HG02973 (cell line): ENCODE measurements at regions not wholly inside any gene's neighbourhood (a gene's known extent, or its start where the extent isn't known, plus 50 kb on each side); places are given as distances from the start of the nearest gene placed in this dataset.
"Not testable (repeated sequence)": the region's sequence is repeated elsewhere in the genome, so short reads cannot be mapped to it uniquely, and the experiment has no call there.

Experiments
- ATAC-seq: cut with Tn5 transposase; IDR thresholded peaks from one replicate; pipeline ENCODE4 v1.9.1; 2021; ENCODE audit warnings: moderate library complexity; ENCODE audit not compliant: unreplicated experiment

DNA sequence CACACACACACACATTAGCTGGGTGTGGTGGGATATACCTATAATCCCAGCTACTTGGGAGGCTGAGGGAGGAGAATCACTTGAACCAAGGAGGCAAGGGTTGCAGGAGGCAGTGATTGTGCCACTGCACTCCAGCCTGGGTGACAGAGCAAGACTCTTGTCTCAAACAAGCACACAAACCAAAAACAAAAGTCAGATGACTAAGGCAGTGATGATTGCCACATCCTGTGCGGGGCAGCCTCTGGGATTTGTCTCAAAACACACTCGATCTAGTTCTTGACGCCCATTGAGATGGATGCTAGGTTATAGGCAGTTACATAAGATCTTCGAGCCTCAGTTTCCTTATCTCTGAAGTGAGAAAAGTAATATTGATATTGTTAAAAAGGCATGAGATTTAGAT lies 57.8 kb upstream of the NBPF8 start:
- ATAC-seq: not testable (repeated sequence)

DNA sequence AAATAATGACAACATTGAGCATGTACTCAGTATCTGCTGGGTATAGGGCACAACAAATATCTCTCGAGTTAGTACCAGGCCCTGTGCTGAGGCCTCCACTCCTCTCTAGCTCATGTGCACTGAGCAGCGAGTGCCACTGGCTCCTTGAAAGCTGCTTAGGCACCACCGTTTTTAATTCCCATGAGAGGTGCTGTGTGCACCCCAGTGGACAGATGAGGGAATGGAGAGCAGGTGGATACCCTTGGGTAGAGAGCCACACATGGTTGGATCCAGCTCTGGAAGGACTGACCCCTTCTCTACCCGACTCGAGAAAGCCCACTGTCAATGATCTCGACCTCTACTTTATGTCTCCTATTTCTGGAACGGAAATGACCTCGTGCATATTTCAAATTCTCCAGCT lies 58.7 kb upstream of the NBPF8 start:
- not testable (repeated sequence) for ATAC-seq

DNA sequence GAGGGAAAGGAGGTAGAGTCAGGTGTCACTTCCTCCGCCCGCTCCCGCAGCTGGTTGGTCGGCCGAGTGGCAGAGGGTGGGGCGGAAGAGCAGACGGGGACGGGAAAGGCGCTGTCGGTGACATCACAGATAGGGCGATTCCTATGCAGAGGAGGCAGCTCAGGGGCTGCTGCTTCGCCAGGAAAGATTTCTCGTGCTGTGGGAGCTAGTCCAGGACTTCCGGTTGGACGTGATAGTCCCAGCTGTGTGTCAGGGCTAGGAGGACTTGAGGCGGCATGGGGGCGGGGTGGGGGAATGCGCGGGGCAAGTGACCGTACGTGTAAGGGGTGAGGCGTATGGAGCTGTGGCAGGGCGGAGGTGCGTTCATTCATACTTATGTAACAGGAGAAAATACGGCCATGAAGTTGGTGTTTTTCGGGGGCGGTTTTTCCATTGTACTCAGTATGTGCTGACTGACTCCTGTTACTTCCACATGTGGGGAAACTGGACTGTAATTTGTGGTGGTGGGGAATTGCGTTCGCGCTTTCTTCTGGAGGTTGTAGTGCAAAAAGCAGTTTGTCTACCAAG lies 60.1 kb upstream of the NBPF8 start:
- ATAC-seq: peak; percentile 67

DNA sequence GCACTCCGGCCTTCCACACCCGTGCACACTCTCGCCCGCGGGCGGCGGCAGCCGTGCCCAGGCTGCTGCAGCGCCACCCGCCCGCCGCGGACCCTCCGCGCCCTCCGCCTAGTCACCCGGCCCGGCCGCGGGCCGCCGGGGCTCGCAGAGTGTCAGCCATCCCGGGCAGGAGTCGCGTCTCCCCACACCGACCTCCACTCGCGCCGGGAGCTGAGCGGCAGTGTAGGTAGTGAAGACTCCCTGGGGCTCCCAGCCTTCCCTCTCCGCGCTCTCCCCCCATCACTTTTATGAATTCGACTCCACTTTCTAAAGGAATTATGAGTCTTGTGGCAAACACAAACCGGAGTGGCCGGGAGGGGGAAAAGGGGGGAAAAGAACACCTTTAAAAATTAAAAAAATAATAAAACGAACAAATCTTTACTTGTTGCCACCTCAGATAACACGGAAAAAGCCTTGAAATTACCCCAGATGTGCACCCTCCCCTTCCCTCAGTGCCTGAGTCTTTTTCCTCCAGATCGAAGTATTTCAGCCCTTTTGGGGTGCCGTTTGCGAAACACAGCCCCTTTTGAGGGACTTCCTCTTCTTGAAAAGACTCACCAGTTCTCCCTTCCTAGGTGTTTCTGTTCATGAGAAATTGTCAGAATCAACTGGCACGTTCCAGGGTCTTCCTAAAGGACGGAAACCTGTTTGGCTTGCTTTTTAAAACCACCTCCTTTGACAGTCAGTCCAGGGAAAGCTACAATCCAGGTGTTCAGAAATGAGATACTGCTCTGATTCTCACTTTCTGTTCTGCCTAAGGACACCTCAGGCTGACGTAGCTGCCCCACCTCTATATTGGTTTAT lies 72.4 kb upstream of the NBPF8 start:
- ATAC-seq: not testable (repeated sequence)

DNA sequence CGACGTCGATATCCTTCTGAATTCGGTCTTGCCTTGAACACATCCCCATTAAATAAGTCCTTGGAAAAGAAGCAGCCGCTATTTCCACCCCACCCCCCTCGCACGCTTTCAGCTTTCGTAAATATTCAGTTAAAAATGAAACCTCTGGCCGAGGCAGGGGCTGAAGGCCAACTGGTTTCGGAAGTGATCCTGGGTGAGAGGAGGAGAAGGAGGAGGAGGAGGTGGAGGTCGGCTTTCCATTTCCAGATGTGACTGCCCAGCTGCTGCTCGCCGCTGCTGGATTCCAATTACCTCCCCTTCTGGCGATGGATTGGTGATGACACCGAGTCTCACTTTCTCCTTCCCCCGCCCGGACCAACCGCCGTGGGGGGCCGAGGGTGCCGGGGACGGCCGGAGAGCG lies 73.1 kb upstream of the NBPF8 start:
- not testable (repeated sequence) for ATAC-seq

DNA sequence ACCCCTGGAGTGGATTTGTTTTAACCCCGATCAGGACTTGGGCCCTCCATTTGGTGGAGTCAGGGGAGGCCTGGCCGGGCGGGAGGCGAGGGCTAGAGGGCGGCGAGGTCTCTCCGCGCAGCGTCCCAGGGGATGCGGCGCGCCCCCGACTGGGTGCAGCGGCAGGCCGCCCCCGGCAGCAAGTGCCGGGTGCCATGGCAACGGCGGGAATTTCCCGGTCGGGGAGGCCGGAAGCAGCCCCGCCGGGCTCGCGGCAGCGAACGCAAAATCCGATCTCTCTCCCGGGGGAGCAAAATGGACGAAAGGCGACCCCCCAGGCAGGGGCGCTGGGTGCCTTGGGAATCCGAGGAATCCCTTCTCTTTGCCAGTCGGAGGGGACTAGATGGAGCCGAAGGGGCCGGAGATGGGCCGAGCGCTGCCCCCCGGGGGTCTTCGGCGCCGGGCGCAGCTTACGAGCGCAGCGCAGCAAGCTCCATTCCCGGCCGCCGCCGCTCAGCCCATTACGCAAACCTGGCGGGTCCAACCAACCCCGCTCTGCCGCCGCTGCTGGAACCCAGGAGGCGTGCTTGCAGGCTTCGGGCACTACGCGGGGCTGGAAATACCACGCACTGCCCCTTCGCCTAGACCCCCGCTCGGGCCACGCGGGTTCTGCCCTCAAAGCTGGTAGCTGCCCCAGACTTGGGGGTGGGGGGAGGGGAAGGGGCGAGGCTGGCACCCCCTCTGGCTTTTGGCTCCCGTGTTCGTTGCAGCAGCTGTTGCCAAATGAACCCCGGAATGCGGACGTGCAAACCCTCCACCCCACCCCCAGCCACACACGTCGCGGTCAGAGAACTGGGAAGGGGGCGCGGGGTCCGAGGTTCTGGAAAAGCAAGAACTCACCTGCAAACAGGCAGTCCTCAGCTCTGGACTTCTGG lies 73.7 kb upstream of the NBPF8 start:
- ATAC-seq: not testable (repeated sequence)

DNA sequence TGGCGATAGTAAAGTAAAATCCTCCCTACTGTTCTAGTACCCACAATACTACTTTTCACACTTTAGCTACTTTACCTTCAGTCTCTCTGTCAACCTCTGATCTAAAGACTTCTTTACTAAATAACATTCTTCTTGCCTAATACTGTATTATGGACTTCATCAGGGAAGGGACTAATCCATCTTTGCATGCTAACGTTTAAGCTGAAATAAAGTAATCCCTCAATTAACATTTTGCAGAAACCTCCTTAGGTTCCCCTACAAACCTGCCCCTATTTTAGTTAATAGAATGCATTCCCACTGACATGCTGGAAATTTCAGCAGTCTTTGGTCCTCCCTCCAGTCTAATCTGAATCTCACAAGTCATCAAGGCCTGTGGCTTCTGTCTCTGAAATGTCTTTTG lies 99.1 kb upstream of the NBPF8 start:
- ATAC-seq: not testable (repeated sequence)

DNA sequence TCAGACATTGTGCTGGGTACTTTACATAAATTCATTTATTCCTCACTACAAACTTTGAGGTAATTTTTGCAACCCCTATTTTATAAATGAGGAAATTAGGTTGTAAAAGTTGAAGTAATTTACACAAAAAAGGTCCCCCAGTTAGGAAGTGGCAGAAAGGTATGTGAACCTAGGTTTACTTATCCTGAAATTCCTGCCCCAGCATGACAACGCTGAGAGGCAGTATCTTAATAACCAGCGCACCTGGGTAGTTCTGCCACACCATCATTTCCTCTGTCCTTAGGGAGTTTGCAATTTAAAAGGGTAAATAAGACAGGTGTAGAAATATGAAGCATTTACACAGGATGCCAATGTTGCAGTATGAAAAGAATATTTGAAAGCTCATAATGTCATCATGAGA lies 102.9 kb upstream of the NBPF8 start:
- ATAC-seq: not testable (repeated sequence)

DNA sequence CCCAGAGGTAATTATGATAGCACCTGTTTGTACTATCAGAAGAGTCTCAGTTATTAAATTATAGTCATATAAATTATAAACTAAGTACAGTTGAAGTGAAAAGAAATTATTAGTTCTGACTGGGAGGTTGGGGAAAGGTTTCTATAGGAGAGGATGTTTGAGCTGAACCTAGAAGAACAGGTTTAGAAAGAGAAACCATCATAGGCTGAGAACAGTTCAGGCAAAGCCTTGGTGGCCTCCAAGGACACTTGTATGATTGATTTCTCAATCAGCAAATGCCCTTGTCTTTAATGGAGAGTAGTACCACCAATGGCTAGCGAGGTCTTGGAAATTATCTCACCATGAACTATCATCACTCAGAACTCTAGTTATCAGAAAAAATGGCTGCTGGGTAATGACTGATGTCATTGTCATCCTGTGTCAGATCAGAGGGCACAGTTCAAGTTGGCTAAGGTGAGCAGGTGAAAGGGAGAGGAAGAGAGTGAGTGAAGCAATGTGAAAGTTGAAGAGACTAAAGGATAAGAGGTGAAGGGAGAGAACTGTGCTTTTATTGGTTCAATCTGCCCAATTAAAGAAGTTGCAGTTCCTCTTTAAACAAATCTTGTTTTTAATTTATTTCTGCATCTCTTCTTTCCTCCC lies 105.8 kb upstream of the NBPF8 start:
- ATAC-seq: not testable (repeated sequence)

DNA sequence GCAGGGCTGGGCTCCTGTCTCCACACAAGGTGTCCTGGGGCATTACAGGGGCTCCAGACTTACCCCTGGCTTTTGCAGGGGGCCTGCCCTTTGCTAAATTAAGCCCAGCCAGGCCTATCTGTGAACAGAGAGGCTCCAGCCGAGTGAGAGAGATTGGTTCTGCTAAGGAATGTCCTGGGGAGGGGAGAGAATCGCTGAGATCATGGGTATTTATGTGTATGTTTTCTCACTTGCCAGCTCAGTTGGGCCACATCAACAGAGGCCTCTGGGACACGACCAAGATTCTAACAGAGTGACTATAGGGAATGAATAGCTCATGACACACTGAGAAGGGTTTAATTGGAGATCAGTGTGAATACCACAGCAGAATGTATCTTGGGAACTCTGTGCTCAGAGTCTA lies 109.8 kb upstream of the NBPF8 start:
- ATAC-seq: not testable (repeated sequence)

DNA sequence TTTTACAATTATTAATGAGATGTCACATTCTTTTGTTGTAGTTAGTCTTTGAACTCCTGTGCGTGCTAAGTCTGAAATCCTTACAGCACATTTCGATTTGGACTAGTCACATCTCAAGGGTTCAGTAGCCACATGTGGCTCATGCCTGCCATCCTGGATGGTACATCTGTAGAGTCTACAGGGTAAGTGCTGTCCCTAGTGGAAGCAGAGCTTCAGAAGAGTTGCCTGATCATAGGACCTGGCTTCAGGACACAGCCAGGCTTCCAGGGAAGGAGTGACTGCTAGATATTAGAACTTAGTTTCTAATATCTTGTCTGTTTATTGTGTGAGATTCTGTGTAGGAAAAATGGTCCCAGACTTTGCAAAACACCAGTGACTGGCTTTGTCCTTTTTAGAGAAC lies 110.5 kb upstream of the NBPF8 start:
- not testable (repeated sequence) for ATAC-seq

DNA sequence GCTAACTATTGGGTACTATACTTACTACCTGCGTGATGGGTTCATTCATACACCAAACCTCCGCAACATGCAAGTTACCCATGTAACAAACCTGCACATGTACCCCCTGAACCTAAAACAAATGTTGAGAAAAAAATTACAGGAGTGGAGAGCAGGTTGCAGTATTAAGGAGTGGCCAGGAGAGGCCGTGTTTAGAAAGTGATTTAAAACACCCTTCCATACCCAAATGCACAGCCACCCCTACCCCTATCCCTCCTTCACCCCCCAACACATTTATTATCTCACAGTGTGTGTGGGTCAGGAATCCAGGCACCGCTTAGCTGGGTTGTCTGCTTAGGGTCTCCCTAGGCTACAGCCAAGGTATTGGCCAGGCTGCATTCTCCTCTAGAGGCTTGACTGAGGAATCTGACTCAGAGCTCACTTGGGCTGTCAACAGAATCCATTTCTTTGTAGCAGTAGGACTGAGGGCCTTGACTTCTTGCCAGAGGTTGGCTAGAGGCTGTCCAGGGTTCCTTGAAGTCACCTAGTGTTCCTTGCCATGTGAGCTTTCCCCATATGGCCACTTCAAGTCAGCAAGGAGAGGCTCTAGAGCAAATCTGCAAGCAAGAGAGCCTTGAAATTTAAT lies 115.3 kb upstream of the NBPF8 start:
- not testable (repeated sequence) for ATAC-seq

DNA sequence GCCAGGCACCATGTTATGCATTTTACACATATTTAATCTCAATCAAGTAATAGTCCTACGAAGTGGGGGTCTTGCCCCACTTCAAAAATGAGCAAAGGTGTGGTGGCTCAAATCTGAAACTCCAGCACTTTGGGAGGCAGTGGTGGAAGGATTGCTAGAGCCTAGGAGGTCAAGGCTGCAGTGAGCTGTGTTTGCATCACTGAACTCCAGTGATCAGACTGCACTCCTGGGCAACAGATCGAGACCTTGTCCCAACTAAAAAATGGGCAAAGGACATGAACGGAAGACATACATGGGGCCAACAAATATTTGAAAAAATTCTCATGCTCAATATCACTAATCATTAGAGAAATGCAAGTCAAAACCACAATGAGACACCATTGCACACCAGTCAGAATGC lies 116.3 kb upstream of the NBPF8 start:
- ATAC-seq: not testable (repeated sequence)

DNA sequence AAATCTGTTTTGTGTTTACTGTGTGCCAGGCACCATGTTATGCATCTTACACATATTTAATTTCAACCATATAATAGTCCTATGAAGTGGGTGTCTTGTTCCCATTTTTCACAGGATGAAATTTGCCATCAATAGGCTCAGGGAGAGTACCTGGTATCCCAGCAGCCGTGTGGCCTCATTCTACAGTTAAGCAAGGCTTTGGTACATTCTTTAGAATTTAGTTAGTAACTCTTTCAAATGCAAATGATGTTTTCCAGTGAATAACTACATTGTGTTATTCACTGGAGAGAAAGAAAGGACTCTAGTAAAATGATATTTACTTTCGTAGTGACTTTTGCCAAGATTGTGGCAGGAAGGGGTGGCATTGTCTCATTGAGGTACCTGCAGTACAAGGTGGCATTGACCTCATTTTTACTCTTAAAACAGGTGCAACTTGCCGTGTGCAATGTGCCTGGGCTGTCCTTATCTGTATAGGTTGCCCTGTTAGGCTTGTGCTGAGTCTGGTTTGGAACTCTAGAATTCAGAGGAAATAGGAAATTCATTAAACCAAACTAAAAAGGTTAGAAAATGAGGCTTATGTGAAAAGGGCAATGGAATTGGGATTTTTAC lies 117.4 kb upstream of the NBPF8 start:
- ATAC-seq: not testable (repeated sequence)

DNA sequence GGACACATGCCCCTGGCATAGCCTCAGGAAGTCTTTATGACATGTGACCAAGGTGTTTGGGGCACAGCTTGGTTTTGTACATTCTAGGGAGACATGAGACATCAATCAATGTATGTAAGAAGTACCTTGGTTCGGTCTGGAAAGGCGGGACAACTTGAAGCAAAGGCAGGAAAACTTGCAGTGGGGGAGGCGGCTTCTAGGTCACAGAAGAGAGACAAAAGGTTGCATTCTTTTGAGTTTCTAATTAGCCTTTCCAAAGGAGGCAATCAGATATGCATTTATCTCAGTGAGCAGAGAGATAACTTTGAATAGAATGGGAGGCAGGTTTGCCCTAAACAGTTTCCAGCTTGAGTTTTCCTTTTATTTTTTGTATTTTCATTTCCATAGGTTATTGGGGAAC lies 113.8 kb upstream of the SEC22B start:
- ATAC-seq: not testable (repeated sequence)

DNA sequence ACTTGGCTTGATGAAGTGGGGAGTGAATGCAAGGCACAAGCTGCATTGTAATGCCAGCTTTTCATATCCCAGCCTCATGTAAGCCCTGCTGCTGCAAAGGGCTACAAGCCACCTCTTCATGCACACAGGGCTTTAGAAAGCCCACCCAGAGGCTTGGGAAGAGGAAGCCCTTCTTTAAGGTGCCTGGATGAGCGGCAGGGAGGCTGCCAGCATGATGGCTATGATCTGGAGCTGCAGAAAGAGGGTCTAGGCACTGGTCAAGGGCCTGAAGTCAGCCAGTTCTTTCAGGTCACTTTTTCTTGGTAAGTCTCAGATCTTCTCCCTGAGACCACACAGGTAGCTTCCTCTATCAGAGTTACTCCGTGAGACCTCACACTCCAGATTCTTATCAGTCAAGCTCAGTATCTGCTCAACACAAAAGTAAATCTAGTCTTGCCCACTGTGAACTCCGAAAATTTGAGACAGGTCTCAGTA lies 113.3 kb upstream of the SEC22B start:
- not testable (repeated sequence) for ATAC-seq

DNA sequence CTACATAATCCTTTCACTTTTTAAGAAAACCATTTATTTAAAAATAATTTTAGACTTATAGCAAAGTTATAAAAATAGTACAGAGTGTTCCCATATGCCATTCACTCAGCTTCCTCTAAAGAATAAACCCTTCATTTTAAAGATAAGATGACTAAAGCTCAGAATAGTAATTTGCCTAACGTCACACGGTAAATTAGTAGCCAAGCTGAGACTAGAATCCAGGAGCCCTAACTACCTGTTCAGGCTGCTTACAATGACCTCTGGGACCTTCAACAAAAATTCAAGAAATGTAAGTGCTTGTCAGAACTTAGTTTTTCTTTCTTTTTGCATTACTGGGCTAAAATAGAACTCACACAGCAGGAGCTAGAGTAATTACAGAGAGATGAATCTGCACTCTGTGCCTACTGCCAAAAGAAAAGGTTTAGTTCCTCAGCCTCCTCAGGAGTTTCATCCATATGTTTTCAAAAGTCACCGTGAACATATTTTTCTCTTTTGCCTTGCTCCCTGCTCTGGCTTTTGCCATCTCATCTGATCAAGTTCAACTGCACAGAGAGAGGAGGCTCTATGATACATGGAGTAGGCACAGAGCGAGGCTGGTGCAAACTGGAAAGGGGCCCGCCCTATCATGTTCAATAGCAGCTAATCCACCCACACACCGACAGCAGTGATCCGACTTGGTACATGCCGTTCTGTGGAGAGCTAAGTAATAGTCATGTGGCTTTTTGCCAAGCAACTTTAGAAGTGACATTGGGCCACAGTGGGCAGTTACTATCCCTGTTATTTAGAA lies 112.7 kb upstream of the SEC22B start:
- not testable (repeated sequence) for ATAC-seq

DNA sequence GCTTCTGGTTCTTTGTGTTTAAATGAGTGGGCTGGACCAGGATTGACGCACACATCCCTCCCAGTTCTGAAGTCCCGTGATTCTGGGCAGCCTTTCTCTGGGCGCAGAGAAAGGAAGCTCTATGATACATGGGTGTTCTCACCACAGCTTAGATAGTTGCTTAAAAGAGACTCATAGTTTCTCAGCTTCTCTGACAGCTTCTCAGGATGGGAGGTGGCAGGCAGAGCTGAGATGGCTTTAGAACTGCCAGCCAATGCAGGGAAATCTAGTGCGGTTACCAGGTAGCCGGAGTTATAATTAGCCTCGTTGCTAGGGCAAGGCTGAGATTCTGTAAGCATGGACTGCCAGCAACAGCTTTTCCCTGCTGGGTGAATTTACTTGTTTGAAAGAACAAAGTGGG lies 111.8 kb upstream of the SEC22B start:
- ATAC-seq: not testable (repeated sequence)
